ENCODE measurements at regions not wholly inside any gene's neighbourhood (a gene's known extent, or its start where the extent isn't known, plus 50 kb on each side); places are given as distances from the start of the nearest gene placed in this dataset.

DNA sequence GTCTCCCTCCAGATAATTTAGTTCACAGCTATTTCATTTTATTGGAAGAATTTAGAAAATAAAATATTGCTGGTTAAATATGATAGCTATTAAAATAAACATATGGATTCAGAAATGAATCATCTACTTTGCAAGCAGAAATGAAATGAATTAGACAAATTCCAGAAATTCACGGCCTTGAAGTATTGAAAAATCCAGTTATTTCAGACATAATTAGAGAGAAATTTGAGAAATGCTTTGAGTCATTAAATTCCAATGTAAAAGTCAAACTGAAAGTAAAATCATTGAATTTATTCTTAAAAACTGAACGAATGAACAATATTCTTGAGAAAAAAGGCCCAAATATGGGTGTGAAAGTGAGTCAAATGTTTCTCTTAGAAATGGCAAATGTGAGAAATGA, 632.6 kb upstream of the EDIL3 start:
- no peak for TF ChIP-seq MAX (IDR thresholded peaks at IDR 0.05; ENCODE audit: low read depth, low read length)
- no peak for TF ChIP-seq POLR2A (IDR thresholded peaks at IDR 0.05; ENCODE audit: extremely low read depth, insufficient read length)

Measured in NB4 (cell line).